Activated CD4-positive, CD25-positive, alpha-beta regulatory T cell treated with anti-CD3 and anti-CD28 coated beads, Interleukin-2, amount 50 U/mL, for 24 hours (primary cell): ENCODE measurements at regions not wholly inside any gene's neighbourhood (a gene's known extent, or its start where the extent isn't known, plus 50 kb on each side); places are given as distances from the start of the nearest gene placed in this dataset.
"Not testable (repeated sequence)": the region's sequence is repeated elsewhere in the genome, so short reads cannot be mapped to it uniquely, and the experiment has no call there.

Experiments used
- ATAC-seq, 2 donors: fragments of 150-1000 bp; cut with Tn5 transposase; one replicate each; pipeline ENCODE4 v1.10.0; 2021; ENCODE audit warnings: mild to moderate bottlenecking in 1 of 2, moderate library complexity in 1 of 2

DNA sequence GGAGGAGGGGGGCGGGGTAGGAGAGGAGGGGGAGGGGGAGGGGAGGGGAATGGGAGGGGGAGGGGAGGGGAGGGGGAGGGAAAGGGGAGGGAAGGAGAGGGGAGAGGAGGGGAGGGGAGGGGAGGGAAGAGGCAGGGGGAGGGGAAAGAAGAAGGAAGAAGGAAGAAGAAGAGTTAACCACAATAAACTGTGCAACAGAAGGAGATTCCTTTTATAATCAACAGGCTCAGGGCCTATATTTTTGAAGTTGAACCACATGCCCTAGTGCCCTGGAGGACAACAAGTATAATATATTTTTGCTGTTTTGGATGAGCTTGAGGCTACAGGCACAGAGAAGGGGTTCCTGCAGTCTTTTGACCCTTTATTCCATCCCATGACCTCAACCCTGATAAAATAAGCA is 228.2 kb upstream of the IRF2BP2 start:
- ATAC-seq: no peak

DNA sequence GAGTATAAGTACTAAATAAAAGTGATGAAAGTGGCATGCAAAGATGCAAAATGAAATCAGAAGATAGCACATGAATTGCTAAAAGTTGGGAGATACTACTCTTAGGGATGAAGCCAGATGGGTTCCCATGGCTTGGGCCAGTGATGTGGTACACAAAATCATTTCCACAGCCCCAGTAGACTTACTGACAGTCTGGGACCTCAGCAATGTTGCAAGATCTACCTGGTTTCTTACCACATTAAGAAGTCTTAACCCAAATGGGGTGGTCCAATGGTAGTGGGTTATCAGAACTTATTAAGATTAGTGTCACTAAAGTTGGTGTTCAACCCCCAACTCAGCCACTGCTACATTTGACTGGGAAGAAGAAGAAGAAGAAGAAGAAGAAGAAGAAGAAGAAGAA is 227.7 kb upstream of the IRF2BP2 start:
- no peak for ATAC-seq

DNA sequence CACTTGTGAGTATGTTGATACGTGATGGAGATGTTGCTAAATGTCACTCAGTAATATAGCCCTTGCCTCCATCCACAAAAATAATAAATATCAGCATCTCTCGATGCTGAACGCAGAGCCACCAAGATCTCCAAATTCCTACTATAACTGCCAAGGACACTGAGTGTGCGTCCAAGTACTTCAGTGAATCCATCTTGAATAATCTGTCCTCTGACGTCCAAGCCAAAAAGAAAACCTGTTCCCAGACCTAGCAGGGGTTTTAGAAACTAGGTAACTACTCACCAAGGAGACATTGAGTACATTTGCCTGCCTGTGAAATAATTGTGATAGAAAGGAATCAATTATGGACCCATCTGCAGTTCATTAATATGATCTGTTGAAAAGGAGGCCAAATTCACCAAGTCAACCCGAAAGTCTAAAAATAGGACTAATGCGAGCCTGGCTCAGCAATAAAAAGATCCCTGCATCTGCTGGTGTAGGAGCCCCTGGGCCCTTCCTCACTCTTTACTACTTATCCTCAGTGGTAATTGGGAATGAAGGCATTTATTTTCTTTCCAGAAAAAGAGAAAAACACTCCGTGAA is 226.9 kb upstream of the IRF2BP2 start:
- ATAC-seq: no peak

DNA sequence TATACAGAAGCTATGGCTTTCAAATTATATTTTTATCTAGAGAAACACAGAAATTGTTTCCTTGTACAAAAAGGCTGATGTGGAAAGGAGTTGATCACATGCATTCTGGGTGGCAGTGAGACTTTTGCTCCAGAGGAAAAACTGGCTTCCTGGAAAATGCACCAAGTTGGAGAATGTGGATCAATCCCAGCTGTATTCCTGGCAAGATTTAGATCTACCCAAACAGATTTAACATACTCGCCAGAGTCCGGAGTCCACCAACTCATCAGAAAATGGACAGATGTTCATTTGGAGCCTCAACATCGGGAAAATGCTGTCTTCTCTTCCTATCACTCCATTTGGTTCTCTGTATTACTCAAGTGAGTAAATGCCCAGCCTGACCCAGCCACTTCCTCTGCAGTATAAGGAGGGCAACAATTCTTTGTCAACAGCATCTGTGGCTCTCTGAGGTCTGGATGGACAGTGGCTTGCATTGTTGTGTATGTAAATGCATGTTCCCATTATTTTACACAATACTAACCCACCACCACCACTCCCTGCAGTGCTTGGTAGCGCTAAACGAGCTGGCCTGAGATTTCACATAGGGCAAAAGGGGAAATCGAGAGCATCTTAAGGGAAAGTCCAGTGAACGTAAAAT is 226.2 kb upstream of the IRF2BP2 start:
- no peak for ATAC-seq

DNA sequence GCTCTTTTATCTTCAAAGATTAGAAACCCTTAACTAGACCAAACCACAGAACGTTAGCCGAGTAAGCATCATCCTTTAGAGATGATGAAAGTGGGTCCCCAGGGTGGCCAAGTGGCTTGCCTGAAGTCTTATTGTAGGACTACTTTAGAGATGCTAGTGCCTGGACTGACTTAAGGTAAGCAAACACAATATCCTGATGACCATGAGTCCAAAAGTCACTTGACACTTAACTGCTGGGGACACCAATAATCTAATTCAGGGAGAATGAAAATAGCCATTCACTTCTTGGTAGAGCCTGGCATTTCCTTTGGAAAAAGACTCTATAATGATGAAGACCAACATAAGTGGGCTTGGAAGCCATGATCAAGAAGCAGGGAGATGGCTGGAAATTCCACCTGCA is 225.3 kb upstream of the IRF2BP2 start:
- no peak for ATAC-seq

DNA sequence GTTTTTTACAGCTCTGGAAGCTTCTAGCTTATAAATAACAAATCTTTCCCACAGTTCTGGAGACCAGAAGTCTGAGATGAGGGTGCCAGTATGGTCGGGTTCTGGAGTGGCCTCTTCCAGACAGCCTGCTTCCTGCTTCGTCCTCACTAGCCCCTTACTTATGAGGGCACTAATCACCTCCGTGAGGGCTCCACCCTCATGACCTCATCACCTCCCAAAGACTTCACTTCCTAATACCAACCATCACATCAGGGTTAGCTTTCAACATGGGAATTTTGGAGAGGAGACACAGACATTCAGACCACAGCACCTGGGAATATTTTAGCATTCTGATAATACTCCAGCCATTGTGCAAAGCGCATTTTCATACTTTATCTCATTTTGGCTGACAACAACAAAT is 223.7 kb upstream of the IRF2BP2 start:
- no peak for ATAC-seq

DNA sequence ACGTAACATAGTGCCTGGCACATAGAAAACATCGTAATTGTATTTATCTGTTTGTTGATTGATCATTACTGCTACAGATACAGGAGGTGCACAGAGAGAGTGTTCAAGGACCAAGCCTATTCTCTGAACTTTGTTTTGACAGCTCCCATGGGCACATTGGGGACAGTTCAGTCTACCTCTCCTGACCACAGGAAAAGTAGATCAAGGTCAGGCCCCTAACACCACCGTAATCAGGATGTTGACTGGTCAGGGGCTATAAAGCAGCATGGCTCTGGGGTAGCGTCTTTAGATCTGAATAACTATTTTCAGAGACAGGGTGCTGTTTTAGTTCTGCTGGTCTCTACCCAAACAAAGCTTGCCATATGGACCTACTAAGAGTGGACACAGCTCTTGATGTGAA is 223.1 kb upstream of the IRF2BP2 start:
- no peak for ATAC-seq

DNA sequence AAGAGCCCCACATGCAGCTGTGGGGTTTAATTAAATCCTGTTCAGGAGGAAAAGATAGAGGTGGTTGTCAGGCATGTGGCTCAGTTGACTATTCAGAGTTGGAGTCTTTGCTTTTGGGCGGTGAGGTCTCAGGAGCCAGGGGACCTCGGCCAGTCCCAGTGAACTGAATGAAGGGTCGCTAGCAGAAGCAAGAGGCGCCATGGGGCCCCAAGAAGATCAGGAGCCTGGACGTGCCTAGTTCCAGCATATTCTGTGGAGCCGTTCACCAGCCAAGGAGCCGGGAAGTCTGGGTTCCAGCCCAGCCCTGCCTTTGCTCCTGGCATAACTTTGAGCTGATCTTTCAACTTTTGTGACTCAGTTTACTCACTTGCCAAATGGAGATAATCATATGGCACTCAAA is 217.7 kb upstream of the IRF2BP2 start:
- ATAC-seq: no peak

DNA sequence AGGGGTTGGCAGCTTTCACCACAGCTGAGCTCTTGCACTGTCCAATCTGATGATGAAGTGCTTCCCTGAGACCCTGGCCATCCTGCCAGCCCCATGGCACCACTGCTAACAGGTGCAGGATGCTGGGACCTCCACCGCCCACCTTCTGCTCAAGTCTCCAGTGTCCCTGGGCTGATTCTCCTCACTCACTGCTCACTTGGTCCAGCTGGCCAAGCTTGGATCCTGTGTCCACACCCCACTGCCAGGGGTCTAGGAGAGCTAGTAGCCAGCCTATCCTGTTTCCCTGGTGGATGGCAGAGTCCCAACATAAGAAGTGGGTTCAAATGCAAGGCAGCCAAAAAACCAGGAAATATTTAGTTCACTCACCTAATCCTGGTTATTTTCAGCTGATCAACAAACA is 217.2 kb upstream of the IRF2BP2 start:
- ATAC-seq: no peak

DNA sequence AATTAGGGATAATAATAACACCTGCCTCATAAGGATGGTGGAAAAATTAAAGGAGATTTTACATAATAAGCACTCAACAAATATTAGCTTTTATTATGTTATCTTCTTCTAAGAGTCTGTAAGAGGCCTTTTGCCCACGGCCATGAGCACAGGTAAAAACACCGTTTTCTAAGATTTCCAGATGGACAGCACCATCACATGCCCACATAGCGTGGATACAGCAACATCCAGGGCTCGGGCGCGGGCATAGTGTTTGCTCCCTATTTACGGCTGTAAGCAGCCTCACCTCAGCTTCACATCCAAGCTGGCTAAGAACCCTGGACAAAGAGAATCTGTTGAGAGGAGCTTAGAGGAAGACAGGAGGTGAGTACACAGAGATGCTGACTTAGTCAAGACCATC is 216.4 kb upstream of the IRF2BP2 start:
- no peak for ATAC-seq

DNA sequence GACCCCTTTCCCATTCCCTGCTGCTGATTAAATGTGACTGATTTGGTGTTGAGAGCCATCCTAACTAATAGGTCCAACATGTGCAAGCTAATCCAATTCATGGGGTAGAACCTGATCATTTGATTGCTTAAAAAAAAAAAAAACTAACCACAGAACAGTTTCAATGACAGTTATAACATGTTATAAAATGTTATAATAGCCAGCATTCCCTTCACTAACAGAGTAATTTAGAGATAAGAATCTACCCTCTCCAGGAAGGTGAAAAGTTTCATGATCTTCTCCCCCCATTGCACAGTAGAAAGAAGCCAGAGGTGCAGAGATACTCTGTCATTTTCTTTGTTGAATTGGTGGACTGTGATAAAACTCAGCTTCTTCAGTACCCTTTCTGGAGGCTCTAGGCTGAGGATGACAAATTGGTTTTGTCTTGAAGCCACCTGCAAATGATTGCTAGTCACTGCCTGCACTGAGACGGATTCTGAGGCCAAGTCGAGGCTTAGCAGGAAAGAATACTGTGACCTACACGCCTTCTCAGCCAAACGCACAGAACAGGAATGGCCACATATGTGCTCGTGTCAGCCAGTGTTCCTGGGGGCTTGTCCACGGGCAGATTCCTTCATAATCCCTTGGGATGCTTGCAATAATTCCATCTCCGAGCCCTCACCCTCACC is 215.7 kb upstream of the IRF2BP2 start:
- no peak for ATAC-seq

DNA sequence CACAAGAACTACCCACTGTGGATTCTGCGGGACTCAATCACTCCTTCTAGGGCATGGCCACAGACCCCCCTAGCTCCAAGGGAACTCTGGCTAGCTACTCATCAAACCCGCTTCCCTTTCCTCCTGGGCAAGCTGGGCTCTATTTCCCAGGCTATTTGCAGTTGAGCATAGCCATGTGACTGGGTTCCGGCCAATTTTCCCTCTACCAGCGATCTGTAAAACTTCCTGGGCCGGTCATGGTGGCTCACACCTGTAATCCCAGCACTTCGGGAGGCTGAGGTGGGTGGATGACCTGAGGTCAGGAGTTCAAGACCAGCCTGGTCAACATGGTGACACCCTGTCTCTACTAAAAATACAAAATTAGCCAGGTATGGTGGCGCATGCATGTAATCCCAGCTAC is 214.9 kb upstream of the IRF2BP2 start:
- not testable (repeated sequence) for ATAC-seq

DNA sequence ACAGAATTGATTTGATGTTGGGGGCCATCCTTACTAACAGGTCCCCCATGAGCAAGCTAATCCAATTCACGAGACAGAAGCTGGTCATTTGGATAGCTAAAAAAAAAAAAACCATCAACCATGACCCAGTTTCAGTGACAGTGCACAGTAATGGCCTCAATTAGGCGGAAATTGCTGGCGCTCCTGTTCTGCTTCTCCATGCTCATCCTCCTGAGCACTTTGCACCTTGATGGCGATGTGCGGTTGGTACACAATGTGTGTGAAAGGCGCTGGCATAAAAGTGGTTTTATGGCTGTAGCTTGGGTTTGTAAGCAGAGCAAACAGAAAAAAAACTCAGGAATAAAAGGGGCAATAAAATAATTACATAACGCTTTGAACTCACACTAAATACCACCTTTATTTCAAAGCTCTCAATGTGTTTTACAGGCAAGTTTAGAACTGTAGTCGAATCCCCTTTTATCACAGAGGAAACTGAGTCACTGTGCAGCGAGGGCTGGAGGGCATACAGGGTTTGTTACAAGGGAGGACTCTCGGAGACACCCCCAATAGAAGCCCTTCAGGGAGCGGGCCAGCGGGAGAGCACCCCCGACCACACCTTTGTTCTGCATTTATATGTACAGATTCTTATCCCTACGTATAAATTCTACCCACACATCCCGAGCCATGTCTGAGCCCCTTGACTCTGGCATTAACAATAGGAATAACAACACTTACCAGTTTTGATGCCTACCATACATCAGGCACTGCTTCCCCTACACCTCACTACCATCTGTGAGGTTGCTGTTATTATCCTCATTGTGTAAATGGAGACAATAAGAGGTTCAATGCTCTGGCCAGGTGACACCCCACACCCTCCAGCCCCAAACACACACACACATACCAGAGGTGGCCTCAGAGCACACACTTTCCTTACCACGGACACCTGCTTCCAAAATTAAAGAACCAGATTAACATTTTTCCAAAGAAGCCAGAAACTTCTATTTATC is 213.5 kb upstream of the IRF2BP2 start:
- no peak for ATAC-seq

DNA sequence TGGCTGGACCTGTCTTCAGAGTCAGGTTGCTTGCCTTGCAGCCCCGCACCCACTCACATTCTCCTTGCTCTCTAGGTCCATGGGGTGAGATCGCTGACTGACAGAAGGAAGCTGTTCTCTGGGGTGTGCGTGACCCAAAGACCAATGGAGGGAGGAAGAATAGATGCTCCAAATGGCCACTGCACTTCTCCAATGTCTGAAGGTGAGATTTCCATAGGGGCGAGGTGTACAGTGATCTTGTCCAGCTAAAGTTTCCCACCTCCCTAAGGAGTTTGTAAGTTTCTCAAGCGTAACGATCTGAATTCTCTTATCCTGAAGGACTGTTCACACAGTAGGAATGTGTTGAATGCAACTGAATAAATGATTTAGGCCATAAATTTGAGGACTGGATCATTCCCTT is 211.9 kb upstream of the IRF2BP2 start:
- no peak for ATAC-seq

DNA sequence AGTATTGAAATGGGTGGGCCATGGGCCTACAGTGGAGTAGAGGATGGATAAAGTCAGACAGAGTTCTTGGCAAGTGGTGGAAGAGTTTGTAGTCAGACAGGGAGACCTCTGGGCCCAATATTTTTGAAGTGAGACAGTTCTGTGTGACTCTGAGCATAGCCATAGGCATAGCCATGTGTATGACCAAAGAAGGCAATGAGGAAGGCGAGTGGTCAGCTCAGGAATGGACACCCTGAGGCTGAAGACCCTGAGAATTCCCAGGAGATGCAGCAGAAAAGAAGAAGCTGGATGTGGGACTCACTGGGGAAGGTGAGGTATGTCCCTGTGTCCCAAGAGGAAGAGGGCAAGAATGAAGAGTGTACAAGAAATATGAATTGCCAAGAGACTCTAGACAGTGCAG is 210.6 kb upstream of the IRF2BP2 start:
- no peak for ATAC-seq

DNA sequence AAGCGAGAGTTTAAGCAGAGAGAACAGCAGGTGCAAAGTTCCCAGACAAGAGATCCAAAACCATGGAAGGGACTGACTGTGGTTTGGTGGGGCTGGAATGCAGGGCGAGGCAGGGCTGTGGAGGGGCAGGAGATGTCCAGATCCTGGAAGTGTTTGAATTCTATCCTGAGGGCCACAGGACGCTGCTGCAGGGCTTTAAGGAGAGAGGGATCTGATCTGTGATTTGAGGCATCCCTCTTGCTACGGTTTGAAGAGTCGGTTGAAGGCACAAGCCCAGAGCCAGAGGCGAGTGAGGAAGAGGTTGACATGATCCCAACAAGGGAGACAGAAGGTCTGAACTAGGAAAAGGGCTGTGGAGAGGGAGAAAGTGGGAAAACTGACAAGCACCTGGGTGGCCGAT is 209.9 kb upstream of the IRF2BP2 start:
- not testable (repeated sequence) for ATAC-seq

DNA sequence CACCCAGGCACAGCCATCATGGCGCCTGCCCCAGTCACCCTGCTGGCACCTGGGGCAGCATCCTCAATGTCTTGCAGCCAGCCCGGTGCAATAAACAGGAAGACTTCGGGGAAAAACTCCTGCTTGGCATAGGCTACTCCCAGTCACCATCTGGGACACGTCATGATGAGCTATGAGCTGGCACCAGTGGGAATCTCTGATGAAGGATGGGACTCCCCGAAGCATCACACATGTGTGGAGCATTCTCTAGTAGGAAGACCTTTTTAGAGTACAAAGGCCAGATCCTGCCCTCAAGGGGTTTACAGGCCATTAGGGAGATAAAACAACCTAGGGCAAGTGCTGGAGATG is 208.0 kb upstream of the IRF2BP2 start:
- not testable (repeated sequence) for ATAC-seq

DNA sequence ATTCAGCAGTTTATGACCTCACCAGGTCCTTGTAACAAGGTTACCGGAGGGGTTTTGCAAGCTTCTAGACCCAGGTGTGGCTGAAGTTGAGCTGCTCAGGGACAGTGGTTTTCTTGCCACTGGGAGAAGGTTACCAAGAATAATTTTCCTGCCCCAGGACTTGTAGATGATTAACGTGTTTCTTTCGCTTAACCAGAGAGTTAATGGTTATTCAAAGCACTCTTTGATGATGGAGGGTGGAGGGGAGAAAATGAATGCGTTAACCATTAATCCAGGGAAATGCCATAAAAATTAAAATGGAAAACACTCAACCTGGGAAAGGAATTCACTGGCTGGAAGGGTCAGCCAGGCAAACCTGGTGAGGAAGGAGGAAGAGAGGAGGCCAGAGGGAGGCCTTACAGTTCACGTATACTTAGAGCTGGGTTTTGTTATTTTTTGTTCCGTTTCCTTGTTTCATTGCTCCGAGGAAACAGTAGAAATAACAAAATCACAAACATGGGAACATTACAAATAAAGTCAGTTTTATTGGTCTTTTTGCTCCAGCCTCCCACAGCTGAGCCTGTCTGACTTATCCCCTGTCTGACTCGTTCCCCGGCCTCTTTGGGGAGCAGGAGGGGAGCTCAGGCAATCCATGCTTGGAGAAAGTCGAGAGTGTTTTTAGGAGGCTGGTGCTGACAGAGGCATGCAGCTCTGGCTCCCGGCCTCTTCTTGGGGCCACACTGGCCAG is 207.5 kb upstream of the IRF2BP2 start:
- ATAC-seq: not testable (repeated sequence)

DNA sequence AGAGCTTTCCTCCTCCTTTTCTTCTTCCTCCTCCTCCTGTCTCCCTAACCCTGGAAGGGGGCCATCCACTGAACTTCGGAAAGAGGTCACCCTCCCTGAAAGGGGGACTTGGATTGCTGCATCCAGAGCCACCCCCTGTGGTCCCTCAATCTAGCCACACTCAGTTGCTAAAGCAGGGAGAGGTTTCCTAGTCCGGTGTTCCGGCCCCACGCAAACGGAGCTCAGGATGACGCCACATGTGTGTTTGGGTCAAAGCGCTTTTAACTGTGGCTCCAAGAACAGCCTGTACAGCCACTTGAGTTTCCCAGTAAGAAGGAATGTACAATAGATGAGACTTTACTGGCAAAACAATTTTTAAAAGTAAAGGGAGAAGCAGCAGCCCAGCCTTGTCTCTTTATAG is 206.9 kb upstream of the IRF2BP2 start:
- not testable (repeated sequence) for ATAC-seq

DNA sequence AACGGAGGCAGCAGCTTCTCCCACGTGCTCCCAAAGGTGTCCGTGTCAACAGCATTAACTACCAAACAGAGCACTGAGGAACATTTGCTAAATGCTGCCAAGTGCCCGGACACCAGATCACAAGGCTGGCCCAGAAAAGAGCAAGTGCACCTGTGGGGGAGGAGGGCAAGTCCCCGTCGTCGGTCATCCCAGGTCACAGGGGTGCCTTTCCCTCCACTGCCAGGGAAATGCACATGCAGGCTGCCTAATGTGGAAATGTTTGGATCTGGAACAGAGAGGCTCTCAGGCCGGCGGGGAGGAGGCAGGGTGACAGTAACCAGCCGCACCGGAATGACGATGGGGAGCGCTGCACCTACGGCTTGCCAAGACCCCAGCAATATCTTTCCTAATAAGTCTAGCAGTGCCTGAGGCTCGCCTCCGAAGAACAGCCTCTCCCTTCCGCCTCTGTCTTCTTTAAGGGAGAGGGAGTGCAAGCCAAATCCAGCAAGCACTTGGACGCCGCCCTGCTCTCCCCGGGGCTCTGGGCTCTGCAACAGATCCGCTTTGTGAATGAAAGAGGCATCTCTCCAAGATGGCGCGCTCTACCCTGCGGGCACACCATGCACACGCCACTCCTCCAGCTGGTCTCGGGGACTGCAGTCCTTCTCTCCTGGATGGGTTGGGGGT is 206.3 kb upstream of the IRF2BP2 start:
- ATAC-seq: not testable (repeated sequence)

DNA sequence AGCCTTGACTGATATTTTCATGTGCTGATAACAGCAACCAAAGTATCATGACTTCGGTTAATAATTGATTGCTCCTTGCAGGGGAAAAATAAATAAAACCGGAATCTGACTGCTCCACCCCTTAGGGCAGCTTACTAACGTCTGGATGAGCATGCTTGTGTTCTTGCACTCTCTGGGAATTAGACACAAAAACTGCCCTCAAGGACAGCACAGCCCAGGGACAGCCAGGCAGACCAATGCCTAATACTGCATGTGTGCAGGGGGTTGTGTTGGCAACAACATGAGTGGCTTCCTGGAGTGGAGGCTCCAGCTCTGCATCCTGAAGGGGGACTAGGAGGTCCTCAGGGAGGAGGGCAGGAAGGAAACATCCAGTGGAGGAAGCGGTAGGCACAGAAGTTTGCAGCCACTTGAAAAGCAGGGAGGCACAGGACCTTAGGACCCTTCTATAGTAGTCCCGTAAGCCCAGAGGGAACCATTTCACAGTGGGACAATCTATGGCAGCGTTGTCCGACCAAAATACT is 205.4 kb upstream of the IRF2BP2 start:
- ATAC-seq: not testable (repeated sequence)

DNA sequence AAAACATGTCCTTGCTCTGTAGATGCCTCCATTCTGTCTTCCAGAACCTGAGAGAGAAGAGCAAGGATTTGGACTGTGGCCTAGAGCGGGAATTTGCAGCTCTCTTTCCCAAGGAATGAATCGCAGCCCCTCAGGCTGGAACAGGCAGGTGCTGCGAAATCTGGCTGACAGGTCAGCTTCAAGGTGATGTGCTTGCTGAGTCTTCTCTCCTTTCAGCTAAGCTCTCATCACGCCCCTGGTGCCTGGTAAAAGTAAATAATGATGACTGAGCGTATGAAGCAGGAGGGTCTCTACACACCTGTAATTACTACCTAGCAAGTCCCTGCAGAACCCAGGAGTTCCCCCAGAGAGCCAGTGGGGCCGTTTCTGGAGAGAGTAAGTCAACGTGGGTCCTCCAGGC is 204.3 kb upstream of the IRF2BP2 start:
- ATAC-seq: not testable (repeated sequence)
